C4-2B (cell line): ENCODE measurements at regions not wholly inside any gene's neighbourhood (a gene's known extent, or its start where the extent isn't known, plus 50 kb on each side); places are given as distances from the start of the nearest gene placed in this dataset.

ENCODE experiments used
- H3K27ac ChIP-seq: fragments of 450-650 bp; 2 replicates; pipeline ENCODE4 v1.5.1; 2017
- CTCF ChIP-seq: fragments of 450-650 bp; conservative IDR thresholded peaks from 2 replicates; pipeline ENCODE4 v1.5.1; 2017; ENCODE audit warnings: mild to moderate bottlenecking
- ZFX ChIP-seq: fragments of 450-650 bp; IDR thresholded peaks from 2 replicates; pipeline ENCODE4 v1.6.1; 2017

DNA sequence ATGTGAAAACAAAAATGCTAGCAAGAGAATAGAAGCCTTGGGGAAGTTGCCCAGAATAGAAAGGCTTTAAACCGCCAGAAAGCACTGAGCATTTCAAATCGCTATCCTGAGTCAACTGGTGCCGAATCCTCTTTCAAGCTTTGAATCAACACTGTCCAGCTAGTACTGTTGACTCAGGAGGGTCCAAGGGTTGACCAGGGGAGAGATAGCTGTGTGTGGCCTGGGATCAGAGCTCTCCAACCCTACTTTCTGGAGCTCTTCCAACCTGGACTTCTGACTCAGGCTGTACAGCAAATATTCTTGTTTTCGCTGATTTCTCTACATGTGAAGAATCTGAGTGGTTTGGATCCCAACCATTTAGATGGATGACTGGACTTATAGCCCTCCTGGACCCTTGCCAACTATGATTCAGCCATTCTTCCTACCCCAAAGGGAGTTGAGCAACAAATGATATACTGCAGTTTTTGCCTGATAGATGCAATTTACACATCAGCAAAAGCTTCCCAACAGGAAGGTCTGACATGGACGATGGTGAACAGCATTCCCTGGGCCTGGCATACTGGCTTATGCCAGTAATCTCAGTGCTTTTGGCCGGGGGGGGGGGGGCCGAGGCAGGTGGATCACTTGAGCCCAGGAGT lies 154.0 kb upstream of the SDK2 start:
- no peak for TF ChIP-seq ZFX
- TF ChIP-seq CTCF = no peak
- no peak overlapping the region for H3K27ac ChIP-seq

DNA sequence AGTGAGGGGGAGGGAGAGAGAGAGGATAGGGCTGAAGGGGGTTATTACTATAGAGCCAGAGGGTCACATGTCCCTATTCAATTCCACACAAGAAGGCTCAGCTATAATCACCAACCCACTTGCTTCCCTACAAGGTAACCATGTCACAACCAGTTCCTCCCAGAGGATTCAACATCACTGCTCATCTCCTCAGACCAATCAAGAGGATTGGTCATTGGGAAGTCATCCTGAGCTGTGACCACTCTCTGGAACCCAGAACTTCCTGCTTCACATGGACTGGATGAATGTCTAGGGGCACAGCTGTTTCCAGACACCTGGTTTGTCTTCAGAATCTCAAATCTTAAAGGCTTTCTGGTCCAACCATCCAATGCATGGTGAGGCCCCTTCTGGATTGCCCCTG lies 154.9 kb upstream of the SDK2 start:
- no peak for TF ChIP-seq ZFX
- no peak for TF ChIP-seq CTCF

DNA sequence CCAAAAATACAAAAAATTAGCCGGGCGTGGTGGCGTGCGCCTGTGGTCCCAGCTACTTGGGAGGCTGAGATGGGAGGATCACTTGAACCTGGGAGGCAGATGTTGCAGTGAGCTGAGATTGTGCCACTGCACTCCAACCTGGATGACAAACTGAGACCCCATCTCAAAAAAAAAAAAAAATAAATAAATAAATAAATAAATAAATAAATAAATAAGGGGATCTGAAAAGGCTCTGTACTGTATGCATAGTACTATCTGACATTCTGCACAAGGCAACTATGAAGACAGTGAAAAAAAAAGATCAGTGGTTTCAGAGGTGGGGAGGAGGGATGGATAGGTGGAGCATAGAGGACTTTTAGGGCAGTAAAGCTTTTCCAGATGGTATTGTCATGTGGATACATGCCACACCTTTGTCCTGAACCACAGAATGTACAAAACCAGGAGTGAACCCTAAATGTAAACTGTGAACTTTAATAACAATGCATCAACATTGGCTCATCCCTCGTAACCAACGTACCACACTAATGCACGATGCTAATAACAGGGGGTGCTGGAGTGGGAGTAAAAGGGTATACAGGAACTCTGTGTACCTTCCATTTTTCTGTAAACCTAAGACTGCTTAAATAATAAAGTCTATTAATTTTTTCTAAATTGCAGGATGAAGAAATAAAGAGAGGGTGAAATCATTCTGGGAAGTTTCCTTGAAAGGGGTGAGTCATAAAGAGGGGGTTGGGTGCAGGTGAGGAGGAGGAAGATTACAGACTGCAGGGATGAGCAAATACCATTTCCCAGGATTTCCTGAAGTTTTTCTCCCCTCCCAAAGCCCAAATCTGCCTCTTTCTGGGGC lies 155.8 kb upstream of the SDK2 start:
- no peak for TF ChIP-seq CTCF
- no peak for TF ChIP-seq ZFX
- no peak overlapping the region for H3K27ac ChIP-seq

More for the DNA sequence above, 154.9 kb upstream of the SDK2 start:
- H3K27ac ChIP-seq = no peak overlapping the region

- H3K27ac ChIP-seq = no peak overlapping the region
- TF ChIP-seq ZFX = no peak
- no peak for TF ChIP-seq CTCF
These were observed 156.6 kb upstream of the SDK2 start for GRCh38 chr17:73800893-73801292.

DNA sequence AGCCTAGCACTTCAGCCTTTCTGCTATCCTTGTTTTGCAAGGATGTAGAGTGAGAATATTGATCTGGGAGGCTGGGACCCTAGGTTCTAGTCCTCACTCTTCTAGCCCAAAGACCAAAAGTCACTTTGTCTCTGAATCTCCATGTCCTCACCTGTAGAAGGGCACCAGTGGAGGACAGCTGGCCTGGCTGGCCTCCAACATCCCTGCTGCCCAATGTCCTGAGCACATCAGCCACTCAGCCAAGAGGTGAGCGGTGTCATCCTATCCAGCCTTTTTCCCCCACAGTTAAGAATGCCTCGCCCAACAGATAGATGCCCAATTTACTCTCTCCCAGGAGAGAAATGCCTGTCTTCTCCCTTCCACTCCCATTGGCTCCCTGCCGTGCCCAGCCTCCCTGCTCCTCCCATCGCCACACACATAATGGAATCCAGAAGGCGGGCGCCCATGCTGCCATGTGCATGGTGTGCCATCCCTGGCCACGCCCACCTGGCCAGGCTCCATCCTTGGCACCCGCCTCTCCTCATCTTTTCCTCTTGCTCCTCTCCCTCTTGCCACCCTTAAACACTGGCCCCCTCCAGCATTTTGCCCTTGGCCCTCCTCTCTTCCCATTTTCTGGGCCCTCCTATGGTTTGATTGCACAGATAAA lies 157.3 kb upstream of the SDK2 start:
- TF ChIP-seq CTCF = no peak
- TF ChIP-seq ZFX = no peak
- no peak overlapping the region for H3K27ac ChIP-seq

- TF ChIP-seq CTCF (no peak), ZFX (no peak)
- H3K27ac ChIP-seq = no peak overlapping the region
These were observed 158.1 kb upstream of the SDK2 start for GRCh38 chr17:73802314-73802713.

DNA sequence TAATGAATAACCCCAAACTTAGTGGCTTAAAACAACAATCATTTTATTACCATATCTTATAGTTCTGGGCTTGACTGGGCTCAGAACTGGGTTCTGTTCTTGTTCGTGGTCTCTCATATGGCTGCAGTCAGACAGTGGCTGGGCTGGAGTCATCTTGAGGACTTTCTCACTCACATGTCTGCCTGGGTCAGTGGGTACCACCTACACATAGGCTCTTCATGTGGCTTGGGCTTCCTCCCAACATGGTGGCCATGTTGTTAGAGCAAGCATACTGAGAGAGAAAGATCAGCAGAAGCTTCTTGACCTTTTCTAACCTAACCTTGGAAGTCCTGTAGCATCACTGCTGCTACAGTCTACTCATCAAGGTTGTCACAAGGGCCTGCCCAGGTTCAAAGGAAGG lies 158.6 kb upstream of the SDK2 start:
- TF ChIP-seq CTCF (no peak), ZFX (no peak)
- no peak overlapping the region for H3K27ac ChIP-seq
